Ishikawa (cell line): ENCODE measurements at regions not wholly inside any gene's neighbourhood (a gene's known extent, or its start where the extent isn't known, plus 50 kb on each side); places are given as distances from the start of the nearest gene placed in this dataset.

Experiments used
- CEBPB ChIP-seq: IDR thresholded peaks from 2 replicates; pipeline ENCODE4 v1.6.1; 2012
- CREB1 ChIP-seq: IDR thresholded peaks from 2 replicates; pipeline ENCODE4 v1.6.1; 2012; ENCODE audit warnings: low read depth
- EGR1 ChIP-seq: IDR thresholded peaks from 2 replicates; pipeline ENCODE4 v1.6.1; 2012
- EP300 ChIP-seq: IDR thresholded peaks from 2 replicates; pipeline ENCODE4 v1.6.1; 2012; ENCODE audit warnings: borderline replicate concordance
- FOXM1 ChIP-seq: IDR thresholded peaks from 2 replicates; pipeline ENCODE4 v1.6.1; 2012; ENCODE audit warnings: low read depth, borderline replicate concordance
- NFIC ChIP-seq: IDR thresholded peaks from 2 replicates; pipeline ENCODE4 v1.6.1; 2012
- RAD21 ChIP-seq: IDR thresholded peaks from 2 replicates; pipeline ENCODE4 v1.6.1; 2012; ENCODE audit warnings: low read depth
- TAF1 ChIP-seq: IDR thresholded peaks from 2 replicates; pipeline ENCODE4 v1.6.1; 2012; ENCODE audit warnings: low read depth, mild to moderate bottlenecking
- TCF12 ChIP-seq: IDR thresholded peaks from 2 replicates; pipeline ENCODE4 v1.6.1; 2012; ENCODE audit warnings: low read depth
- TEAD4 ChIP-seq: IDR thresholded peaks from 2 replicates; pipeline ENCODE4 v1.6.1; 2012
- YY1 ChIP-seq: IDR thresholded peaks from 2 replicates; pipeline ENCODE4 v1.6.1; 2012; ENCODE audit warnings: low read depth
- ZBTB7A ChIP-seq: IDR thresholded peaks from 2 replicates; pipeline ENCODE4 v1.6.1; 2012; ENCODE audit warnings: low read depth
- TF ChIP-seq, protein P1 (sequence below): IDR thresholded peaks from 2 replicates; pipeline ENCODE4 v1.6.1; 2012; ENCODE audit warnings: low read depth, mild to moderate bottlenecking
- TF ChIP-seq, protein P2 (sequence below): IDR thresholded peaks from 2 replicates; pipeline ENCODE4 v1.6.1; 2012
- TF ChIP-seq, protein P3 (sequence below): IDR thresholded peaks from 2 replicates; pipeline ENCODE4 v1.6.1; 2012

DNA sequence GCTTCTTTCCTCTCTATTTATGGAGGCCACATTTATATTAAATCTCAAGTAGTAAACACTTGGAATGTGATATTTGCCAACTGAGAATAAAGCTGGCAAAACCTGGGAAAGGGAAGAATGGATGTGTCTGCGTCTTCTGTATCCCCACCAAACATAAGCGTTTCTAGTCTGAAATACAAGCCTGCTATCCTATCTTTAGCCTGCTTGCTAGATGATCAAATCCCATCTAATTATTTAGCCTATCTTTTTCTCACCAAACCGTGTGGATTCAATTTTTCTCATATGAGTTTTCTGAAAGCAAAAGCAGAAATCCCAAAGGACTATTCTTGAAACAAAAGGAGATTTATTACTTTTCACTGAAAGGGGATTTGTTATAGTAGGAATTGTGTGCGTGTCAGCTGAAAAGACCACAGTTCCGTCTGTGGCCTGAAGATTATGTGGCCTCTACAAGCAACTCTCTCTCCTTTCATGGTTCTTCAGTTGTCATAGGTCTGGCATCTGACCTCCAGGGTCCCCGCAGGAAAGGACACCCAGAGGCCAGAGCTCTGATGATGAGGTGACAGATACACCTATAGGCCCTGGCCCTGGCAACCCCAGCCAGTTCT lies 266.0 kb upstream of the MCTP2 start:
- TF ChIP-seq FOXM1 (no peak), EP300 (no peak), TAF1 (no peak), CREB1 (no peak), ZBTB7A (no peak), EGR1 (no peak), NFIC (no peak), RAD21 (no peak), TEAD4 (no peak), TCF12 (no peak), YY1 (no peak), CEBPB (no peak)
- TF ChIP-seq, protein P1, sequence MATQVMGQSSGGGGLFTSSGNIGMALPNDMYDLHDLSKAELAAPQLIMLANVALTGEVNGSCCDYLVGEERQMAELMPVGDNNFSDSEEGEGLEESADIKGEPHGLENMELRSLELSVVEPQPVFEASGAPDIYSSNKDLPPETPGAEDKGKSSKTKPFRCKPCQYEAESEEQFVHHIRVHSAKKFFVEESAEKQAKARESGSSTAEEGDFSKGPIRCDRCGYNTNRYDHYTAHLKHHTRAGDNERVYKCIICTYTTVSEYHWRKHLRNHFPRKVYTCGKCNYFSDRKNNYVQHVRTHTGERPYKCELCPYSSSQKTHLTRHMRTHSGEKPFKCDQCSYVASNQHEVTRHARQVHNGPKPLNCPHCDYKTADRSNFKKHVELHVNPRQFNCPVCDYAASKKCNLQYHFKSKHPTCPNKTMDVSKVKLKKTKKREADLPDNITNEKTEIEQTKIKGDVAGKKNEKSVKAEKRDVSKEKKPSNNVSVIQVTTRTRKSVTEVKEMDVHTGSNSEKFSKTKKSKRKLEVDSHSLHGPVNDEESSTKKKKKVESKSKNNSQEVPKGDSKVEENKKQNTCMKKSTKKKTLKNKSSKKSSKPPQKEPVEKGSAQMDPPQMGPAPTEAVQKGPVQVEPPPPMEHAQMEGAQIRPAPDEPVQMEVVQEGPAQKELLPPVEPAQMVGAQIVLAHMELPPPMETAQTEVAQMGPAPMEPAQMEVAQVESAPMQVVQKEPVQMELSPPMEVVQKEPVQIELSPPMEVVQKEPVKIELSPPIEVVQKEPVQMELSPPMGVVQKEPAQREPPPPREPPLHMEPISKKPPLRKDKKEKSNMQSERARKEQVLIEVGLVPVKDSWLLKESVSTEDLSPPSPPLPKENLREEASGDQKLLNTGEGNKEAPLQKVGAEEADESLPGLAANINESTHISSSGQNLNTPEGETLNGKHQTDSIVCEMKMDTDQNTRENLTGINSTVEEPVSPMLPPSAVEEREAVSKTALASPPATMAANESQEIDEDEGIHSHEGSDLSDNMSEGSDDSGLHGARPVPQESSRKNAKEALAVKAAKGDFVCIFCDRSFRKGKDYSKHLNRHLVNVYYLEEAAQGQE: no peak
- TF ChIP-seq, protein P2, sequence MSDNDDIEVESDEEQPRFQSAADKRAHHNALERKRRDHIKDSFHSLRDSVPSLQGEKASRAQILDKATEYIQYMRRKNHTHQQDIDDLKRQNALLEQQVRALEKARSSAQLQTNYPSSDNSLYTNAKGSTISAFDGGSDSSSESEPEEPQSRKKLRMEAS: no peak
- TF ChIP-seq, protein P3, sequence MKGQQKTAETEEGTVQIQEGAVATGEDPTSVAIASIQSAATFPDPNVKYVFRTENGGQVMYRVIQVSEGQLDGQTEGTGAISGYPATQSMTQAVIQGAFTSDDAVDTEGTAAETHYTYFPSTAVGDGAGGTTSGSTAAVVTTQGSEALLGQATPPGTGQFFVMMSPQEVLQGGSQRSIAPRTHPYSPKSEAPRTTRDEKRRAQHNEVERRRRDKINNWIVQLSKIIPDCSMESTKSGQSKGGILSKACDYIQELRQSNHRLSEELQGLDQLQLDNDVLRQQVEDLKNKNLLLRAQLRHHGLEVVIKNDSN: no peak

DNA sequence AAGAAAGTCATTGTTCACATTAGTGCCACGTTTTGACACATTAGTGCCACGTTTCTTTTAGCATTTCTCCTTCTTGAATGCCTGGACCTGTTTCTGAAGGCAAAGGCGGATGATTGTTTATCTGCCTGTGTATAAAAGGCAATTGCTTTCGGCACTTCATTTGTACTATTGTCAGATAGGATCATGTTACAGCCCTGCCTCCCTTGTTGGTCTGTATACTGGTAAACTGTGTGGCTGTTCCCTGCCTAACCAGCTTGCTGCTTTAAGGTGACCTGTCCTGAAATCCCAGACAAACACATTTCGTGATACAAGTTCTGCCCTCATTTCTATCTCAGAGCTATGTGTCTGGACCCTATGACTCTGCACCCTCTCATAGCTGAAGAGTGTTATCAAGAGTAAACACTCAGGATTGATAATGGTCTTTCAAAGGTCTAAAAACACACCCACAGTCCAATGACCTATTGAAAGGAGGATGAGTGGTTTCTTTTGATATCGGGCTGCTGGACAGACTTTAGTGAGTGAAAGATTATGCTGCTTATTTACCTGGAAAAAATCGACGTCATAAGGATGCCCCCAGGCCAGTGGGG lies 276.3 kb upstream of the MCTP2 start:
- TF ChIP-seq CREB1 (no peak), TEAD4 (no peak)

DNA sequence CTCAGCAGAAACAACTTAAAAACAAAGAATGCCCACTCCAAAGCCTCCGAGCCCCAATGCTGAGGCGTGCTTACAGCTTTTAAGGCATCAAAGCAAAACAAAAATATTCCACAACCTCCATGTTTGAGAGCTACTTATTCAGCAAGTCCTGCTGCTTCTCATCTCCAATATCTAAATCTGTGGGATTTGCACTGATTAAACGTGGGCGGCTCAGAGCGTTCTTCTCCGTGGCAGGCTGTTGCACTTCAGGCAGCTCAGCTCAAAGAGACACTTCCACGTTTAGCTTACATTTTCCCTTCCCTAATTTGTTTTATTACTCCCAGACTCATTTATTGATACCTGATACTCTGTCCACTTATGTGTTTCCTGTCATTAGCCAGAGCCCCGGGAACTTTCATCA lies 282.6 kb upstream of the MCTP2 start:
- TF ChIP-seq RAD21 (no peak), CREB1 (no peak), ZBTB7A (no peak), CEBPB (no peak), TEAD4 (no peak), EGR1 (no peak), TAF1 (no peak), NFIC (no peak), YY1 (no peak), FOXM1 (no peak), TCF12 (no peak), EP300 (no peak)
- TF ChIP-seq, protein P1: no peak
- TF ChIP-seq, protein P3: no peak
- TF ChIP-seq, protein P2: no peak

DNA sequence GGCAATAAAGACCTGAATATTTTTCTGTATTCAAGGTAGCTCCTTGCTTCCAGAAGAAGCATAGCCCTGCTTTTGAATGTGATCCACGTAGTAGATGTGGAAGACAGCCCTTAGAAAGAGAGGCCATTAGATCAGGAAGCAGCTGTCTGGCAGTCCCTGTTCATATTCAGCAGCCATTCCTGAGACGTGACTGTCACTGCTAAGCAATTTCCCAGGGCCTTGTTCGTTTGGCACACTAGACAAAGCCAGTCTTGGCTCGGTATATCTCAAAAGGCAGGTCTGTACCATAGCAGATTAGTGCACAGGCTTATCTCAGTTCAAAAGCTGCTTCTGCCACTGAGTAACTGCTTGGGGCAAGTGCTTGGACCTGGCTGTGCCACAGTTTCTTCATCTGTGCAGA lies 287.8 kb upstream of the MCTP2 start:
- no peak for TF ChIP-seq FOXM1
- no peak for TF ChIP-seq EGR1
- no peak for TF ChIP-seq CEBPB
- no peak for TF ChIP-seq RAD21
- no peak for TF ChIP-seq EP300
- no peak for TF ChIP-seq TAF1
- TF ChIP-seq, protein P1: no peak

DNA sequence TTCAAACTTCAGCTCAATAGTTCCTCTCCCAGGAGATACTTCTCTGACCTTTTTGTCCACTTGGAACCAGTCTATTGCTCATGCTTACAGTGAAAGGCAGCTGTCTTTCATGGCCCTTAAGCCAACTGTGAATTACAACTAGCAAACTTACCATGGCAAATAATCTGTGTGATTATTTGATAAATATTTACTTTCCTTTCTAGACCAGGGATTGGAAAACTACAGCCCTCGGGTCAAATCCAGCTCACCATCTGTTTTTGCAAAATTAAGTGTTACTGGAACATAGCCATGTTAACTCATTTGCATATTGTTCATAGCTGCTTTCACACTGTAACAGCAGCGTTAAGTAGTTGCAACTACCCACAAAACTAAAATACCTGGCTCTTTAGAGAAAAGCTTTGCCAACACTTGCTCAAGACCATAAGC lies 289.1 kb upstream of the MCTP2 start:
- TF ChIP-seq, protein P3: no peak
- TF ChIP-seq EGR1: no peak
- TF ChIP-seq TCF12: no peak
- TF ChIP-seq NFIC: no peak
- TF ChIP-seq, protein P1: no peak
- TF ChIP-seq RAD21: no peak
- no peak for TF ChIP-seq EP300
- no peak for TF ChIP-seq YY1
- no peak for TF ChIP-seq CREB1
- no peak for TF ChIP-seq ZBTB7A
- TF ChIP-seq CEBPB: no peak
- TF ChIP-seq, protein P2: no peak
- TF ChIP-seq TEAD4: no peak
